OCI-LY7 (cell line): ENCODE measurements at regions not wholly inside any gene's neighbourhood (a gene's known extent, or its start where the extent isn't known, plus 50 kb on each side); places are given as distances from the start of the nearest gene placed in this dataset.

Experiments
- BruUV-seq: library from RNA; stranded (reverse); fragments of 400-500 nt; replicated peaks from 2 replicates; lab custom pipeline; 2021; lab: Mats Ljungman, UMichigan
- CTCF ChIA-PET: fragments of 300-600 bp; sonication (Branson Sonifier 250); formaldehyde crosslinking; loops from one replicate; lab custom pipeline; 2022; ENCODE audit warnings: antibody characterized with exemption; ENCODE audit not compliant: unreplicated experiment; lab: Charles Lee
- POLR2A ChIA-PET: fragments of 300-600 bp; sonication (Branson Sonifier 250); formaldehyde crosslinking; loops from one replicate; lab custom pipeline; 2022; ENCODE audit warnings: antibody characterized with exemption; lab: Charles Lee
- DNase-seq: peaks from one replicate; pipeline ENCODE4 v3.0.0-alpha.2; 2015; ENCODE audit warnings: low spot score
- H2AFZ ChIP-seq: fragments of 200-600 bp; sonication (generic), shearing (Covaris generic); 2 replicates; pipeline ENCODE4 v1.6.1; 2014; ENCODE audit warnings: mild to moderate bottlenecking, antibody characterized with exemption, low read length, moderate library complexity
- H3K27ac ChIP-seq: fragments of 200-600 bp; sonication (generic); 2 replicates; pipeline ENCODE4 v1.5.1; 2014; ENCODE audit warnings: mixed run types, low read depth, mild to moderate bottlenecking, moderate library complexity, low read length, inconsistent platforms; ENCODE audit not compliant: poor library complexity, severe bottlenecking
- H3K36me3 ChIP-seq: fragments of 200-600 bp; sonication (generic); 2 replicates; pipeline ENCODE4 v1.6.1; 2014; ENCODE audit warnings: mild to moderate bottlenecking, antibody characterized with exemption, low read length, moderate library complexity, mixed read lengths; ENCODE audit not compliant: insufficient read depth
- H3K4me1 ChIP-seq: fragments of 200-600 bp; sonication (generic); 2 replicates; pipeline ENCODE4 v1.5.1; 2014; ENCODE audit warnings: mild to moderate bottlenecking, low read length; ENCODE audit not compliant: insufficient read depth, poor library complexity, severe bottlenecking
- H3K4me2 ChIP-seq: fragments of 200-600 bp; sonication (generic); 2 replicates; pipeline ENCODE4 v1.6.1; 2014; ENCODE audit warnings: mild to moderate bottlenecking, low read length
- H3K4me3 ChIP-seq: fragments of 200-600 bp; sonication (generic); 2 replicates; pipeline ENCODE4 v1.5.1; 2014; ENCODE audit warnings: mild to moderate bottlenecking, low read depth, low read length; ENCODE audit not compliant: poor library complexity, severe bottlenecking
- H3K79me2 ChIP-seq: fragments of 200-600 bp; sonication (generic); 2 replicates; pipeline ENCODE4 v1.6.1; 2016; ENCODE audit warnings: low read depth, mild to moderate bottlenecking, low read length, moderate library complexity, mixed read lengths; ENCODE audit not compliant: insufficient read depth
- H3K9me2 ChIP-seq: fragments of 200-600 bp; sonication (generic); 2 replicates; pipeline ENCODE4 v1.6.1; 2016; ENCODE audit warnings: mild to moderate bottlenecking, low read length, mixed read lengths; ENCODE audit not compliant: insufficient read depth
- H3K9me3 ChIP-seq: fragments of 200-600 bp; sonication (generic); 2 replicates; pipeline ENCODE4 v1.6.1; 2014; ENCODE audit warnings: mild to moderate bottlenecking, mixed run types, low read length, mixed read lengths
- H4K20me1 ChIP-seq: fragments of 200-600 bp; sonication (generic); 2 replicates; pipeline ENCODE4 v1.6.1; 2014; ENCODE audit warnings: mild to moderate bottlenecking, antibody characterized with exemption, low read length, moderate library complexity, mixed read lengths; ENCODE audit not compliant: insufficient read depth
- CTCF ChIP-seq: fragments of 200-600 bp; sonication (generic); conservative IDR thresholded peaks from 2 replicates; pipeline ENCODE4 v1.5.1; 2014; ENCODE audit warnings: mild to moderate bottlenecking, antibody characterized with exemption, low read length, moderate library complexity, mixed read lengths
- EZH2phosphoT487 ChIP-seq: fragments of 200-600 bp; sonication (generic); IDR thresholded peaks from 2 replicates; pipeline ENCODE4 v1.6.1; 2018; ENCODE audit warnings: low read depth, borderline replicate concordance, mild to moderate bottlenecking, mixed run types, antibody characterized with exemption, low read length, moderate library complexity, mixed read lengths
- intact Hi-C: fragments of 100-400 bp; cut with micrococcal nuclease; formaldehyde crosslinking; loops from one replicate; pipeline ENCODE4 v1.10.0; 2022; ENCODE audit not compliant: unreplicated experiment

- H4K20me1 ChIP-seq: no peaks in the 10 kb centered on the region
- H3K27ac ChIP-seq: no peak overlapping the region
- DNase-seq: no peak
- intact Hi-C loops: no loop called here
- H3K4me3 ChIP-seq: no peak overlapping the region
- CTCF ChIA-PET: no interaction called here
- no peaks in the 10 kb centered on the region for H3K79me2 ChIP-seq
- no peak overlapping the region for H3K4me2 ChIP-seq
- H3K9me3 ChIP-seq: no peaks in the 10 kb centered on the region
- no peaks in the 10 kb centered on the region for H3K4me1 ChIP-seq
- H2AFZ ChIP-seq: no peak overlapping the region
- no TSS peak for BruUV-seq
- no peak for TF ChIP-seq CTCF
- no peak for TF ChIP-seq EZH2phosphoT487
- no peaks in the 10 kb centered on the region for H3K9me2 ChIP-seq
- POLR2A ChIA-PET: no interaction called here
- no peaks in the 10 kb centered on the region for H3K36me3 ChIP-seq
Observed at GRCh38 chr12:116347265-116347664, 69.8 kb upstream of the MED13L start.

GRCh38 chr12:116352315-116352835 is 74.9 kb upstream of the MED13L start:
- TF ChIP-seq EZH2phosphoT487: no peak
- TF ChIP-seq CTCF: no peak
- CTCF ChIA-PET: no interaction called here

GRCh38 chr12:116353958-116354357 is 76.5 kb upstream of the MED13L start:
- POLR2A ChIA-PET: no interaction called here
- H3K9me3 ChIP-seq: no peaks in the 10 kb centered on the region
- no peak overlapping the region for H2AFZ ChIP-seq
- CTCF ChIA-PET: no interaction called here
- no peaks in the 10 kb centered on the region for H3K79me2 ChIP-seq
- no peaks in the 10 kb centered on the region for H3K36me3 ChIP-seq
- TF ChIP-seq EZH2phosphoT487 (no peak), CTCF (no peak)
- H3K4me2 ChIP-seq: no peak overlapping the region
- no peak overlapping the region for H3K4me3 ChIP-seq
- no peak overlapping the region for H3K27ac ChIP-seq
- BruUV-seq: no TSS peak
- H3K9me2 ChIP-seq: no peaks in the 10 kb centered on the region
- peaks cover 6% of the 10 kb centered on the region for H3K4me1 ChIP-seq
- no peak for DNase-seq
- intact Hi-C loops: no loop called here
- no peaks in the 10 kb centered on the region for H4K20me1 ChIP-seq

More at GRCh38 chr12:116352315-116352835, 74.9 kb upstream of the MED13L start:
- Histone ChIP-seq H3K4me1 (no peaks in the 10 kb centered on the region), H4K20me1 (no peaks in the 10 kb centered on the region), H3K79me2 (no peaks in the 10 kb centered on the region), H3K36me3 (no peaks in the 10 kb centered on the region), H3K27ac (no peak overlapping the region), H3K9me2 (no peaks in the 10 kb centered on the region), H3K4me2 (no peak overlapping the region), H3K4me3 (no peak overlapping the region), H2AFZ (no peak overlapping the region), H3K9me3 (no peaks in the 10 kb centered on the region)
- POLR2A ChIA-PET: interaction anchor here (0.5 kb wide), 1 partner anchor 12 kb away, joined by 3 read pairs; no protein-coding TSS in a partner anchor
- intact Hi-C loops: no loop called here
- DNase-seq: no peak
- BruUV-seq: no TSS peak
